NCI-H1930 (cell line): ENCODE measurements at regions not wholly inside any gene's neighbourhood (a gene's known extent, or its start where the extent isn't known, plus 50 kb on each side); places are given as distances from the start of the nearest gene placed in this dataset.

Source experiments
- DNase-seq, 2 experiments: peaks; one replicate each; lab custom pipeline; 2025; lab: John Stamatoyannopoulos, UW

- no peak for DNase-seq
Measured at GRCh38 chr10:121332829-121333765, 265.1 kb downstream of the FGFR2 start.

- DNase-seq: no peak
Measured at GRCh38 chr10:121335386-121335925, 262.8 kb downstream of the FGFR2 start.

- no peak for DNase-seq
Measured at GRCh38 chr10:121337427-121337826, 260.8 kb downstream of the FGFR2 start.

GRCh38 chr10:121338206-121338980 lies 259.9 kb downstream of the FGFR2 start:
- DNase-seq: no peak

- no peak for DNase-seq
Measured at GRCh38 chr10:121339114-121339513, 259.1 kb downstream of the FGFR2 start.

GRCh38 chr10:121340271-121340831 lies 257.9 kb downstream of the FGFR2 start:
- no peak for DNase-seq

- DNase-seq: no peak
Measured at GRCh38 chr10:121351540-121351939, 246.7 kb downstream of the FGFR2 start.

- DNase-seq: no peak
Measured at GRCh38 chr10:121352231-121352855, 245.9 kb downstream of the FGFR2 start.

GRCh38 chr10:121355161-121355560 lies 243.1 kb downstream of the FGFR2 start:
- no peak for DNase-seq

GRCh38 chr10:121356183-121356582 lies 242.1 kb downstream of the FGFR2 start:
- DNase-seq: no peak

GRCh38 chr10:121357401-121357800 lies 240.8 kb downstream of the FGFR2 start:
- DNase-seq: no peak

GRCh38 chr10:121362026-121362425 lies 236.2 kb downstream of the FGFR2 start:
- DNase-seq: no peak

GRCh38 chr10:121365566-121365965 lies 232.7 kb downstream of the FGFR2 start:
- DNase-seq: no peak

GRCh38 chr10:121368347-121369025 lies 229.8 kb downstream of the FGFR2 start:
- DNase-seq: no peak

GRCh38 chr10:121369616-121370015 lies 228.6 kb downstream of the FGFR2 start:
- no peak for DNase-seq

- no peak for DNase-seq
Measured at GRCh38 chr10:121371836-121372235, 226.4 kb downstream of the FGFR2 start.

- no peak for DNase-seq
Measured at GRCh38 chr10:121373411-121373810, 224.8 kb downstream of the FGFR2 start.

- DNase-seq: no peak
Measured at GRCh38 chr10:121374121-121374520, 224.1 kb downstream of the FGFR2 start.

GRCh38 chr10:121375172-121375571 lies 223.1 kb downstream of the FGFR2 start:
- no peak for DNase-seq

- no peak for DNase-seq
Measured at GRCh38 chr10:121378251-121378801, 219.9 kb downstream of the FGFR2 start.

- no peak for DNase-seq
Measured at GRCh38 chr10:121379013-121379412, 219.2 kb downstream of the FGFR2 start.
